ENCODE measurements at regions not wholly inside any gene's neighbourhood (a gene's known extent, or its start where the extent isn't known, plus 50 kb on each side); places are given as distances from the start of the nearest gene placed in this dataset.

GRCh38 chr2:155703048-155703447 lies 629.5 kb downstream of the NR4A2 start:
- no peaks in the 10 kb centered on the region for H3K36me3 ChIP-seq
- intact Hi-C loops (cut with DNase I), result no loop called here
- TF ChIP-seq POLR2A (IDR thresholded peaks at IDR 0.05), result no peak
- no peak for TF ChIP-seq EP300 (IDR thresholded peaks at IDR 0.05)
- no peak for TF ChIP-seq POLR2AphosphoS5 (IDR thresholded peaks at IDR 0.05)
- no peak for TF ChIP-seq CTCF (IDR thresholded peaks at IDR 0.05)
- no peaks in the 10 kb centered on the region for H3K27me3 ChIP-seq
- WGBS, 2 donors, result 84 to 88% methylated on average over 3 of the region's 3 CpGs
- H3K27ac ChIP-seq, result no peak overlapping the region
- H3K4me3 ChIP-seq, result no peak overlapping the region
- no peaks in the 10 kb centered on the region for H3K4me1 ChIP-seq
- no peak for DNase-seq
- H3K9me3 ChIP-seq, result no peaks in the 10 kb centered on the region

GRCh38 chr2:155701721-155702120 lies 630.8 kb downstream of the NR4A2 start:
- Histone ChIP-seq H3K9me3 (no peaks in the 10 kb centered on the region), H3K27me3 (no peaks in the 10 kb centered on the region), H3K4me3 (no peak overlapping the region), H3K27ac (no peak overlapping the region), H3K36me3 (no peaks in the 10 kb centered on the region), H3K4me1 (no peaks in the 10 kb centered on the region)
- WGBS, 2 donors, result 83 to 88% methylated on average over 1 of the region's 1 CpG
- intact Hi-C loops (cut with DNase I), result no loop called here
- DNase-seq, result no peak
- TF ChIP-seq CTCF (IDR thresholded peaks at IDR 0.05) (no peak), POLR2AphosphoS5 (IDR thresholded peaks at IDR 0.05) (no peak), EP300 (IDR thresholded peaks at IDR 0.05) (no peak), POLR2A (IDR thresholded peaks at IDR 0.05) (no peak)

- Histone ChIP-seq H3K27me3 (no peaks in the 10 kb centered on the region), H3K27ac (no peak overlapping the region), H3K9me3 (no peaks in the 10 kb centered on the region), H3K36me3 (no peaks in the 10 kb centered on the region), H3K4me1 (no peaks in the 10 kb centered on the region), H3K4me3 (no peak overlapping the region)
- intact Hi-C loops (cut with DNase I), result no loop called here
- TF ChIP-seq EP300 (IDR thresholded peaks at IDR 0.05) (no peak), POLR2A (IDR thresholded peaks at IDR 0.05) (no peak), CTCF (IDR thresholded peaks at IDR 0.05) (no peak), POLR2AphosphoS5 (IDR thresholded peaks at IDR 0.05) (no peak)
- no peak for DNase-seq
- WGBS, 2 donors, result 69 to 85% methylated on average over 2 of the region's 2 CpGs
Observed at GRCh38 chr2:155696571-155696970, 636.0 kb downstream of the NR4A2 start.

- Histone ChIP-seq H3K9me3 (no peaks in the 10 kb centered on the region), H3K27me3 (no peaks in the 10 kb centered on the region), H3K4me1 (no peaks in the 10 kb centered on the region), H3K4me3 (no peak overlapping the region), H3K27ac (no peak overlapping the region), H3K36me3 (no peaks in the 10 kb centered on the region)
- TF ChIP-seq POLR2AphosphoS5 (IDR thresholded peaks at IDR 0.05) (no peak), CTCF (IDR thresholded peaks at IDR 0.05) (no peak), EP300 (IDR thresholded peaks at IDR 0.05) (no peak), POLR2A (IDR thresholded peaks at IDR 0.05) (no peak)
- no peak for DNase-seq
- 77 to 83% methylated on average over 2 of the region's 2 CpGs for WGBS, 2 donors
- intact Hi-C loops (cut with DNase I), result no loop called here
Observed at GRCh38 chr2:155695505-155695904, 637.0 kb downstream of the NR4A2 start.

GRCh38 chr2:155692856-155693255 lies 639.7 kb downstream of the NR4A2 start:
- no peaks in the 10 kb centered on the region for H3K4me1 ChIP-seq
- DNase-seq, result no peak
- no peaks in the 10 kb centered on the region for H3K36me3 ChIP-seq
- no peak overlapping the region for H3K27ac ChIP-seq
- intact Hi-C loops (cut with DNase I), result no loop called here
- H3K4me3 ChIP-seq, result no peak overlapping the region
- TF ChIP-seq POLR2AphosphoS5 (IDR thresholded peaks at IDR 0.05) (no peak), POLR2A (IDR thresholded peaks at IDR 0.05) (no peak), EP300 (IDR thresholded peaks at IDR 0.05) (no peak), CTCF (IDR thresholded peaks at IDR 0.05) (no peak)
- H3K27me3 ChIP-seq, result no peaks in the 10 kb centered on the region
- H3K9me3 ChIP-seq, result no peaks in the 10 kb centered on the region

Measured in sigmoid colon (tissue), 6 donors.